Gastrocnemius medialis (tissue), 4 donors: ENCODE measurements at regions not wholly inside any gene's neighbourhood (a gene's known extent, or its start where the extent isn't known, plus 50 kb on each side); places are given as distances from the start of the nearest gene placed in this dataset.

Experiments used
- ATAC-seq, 2 donors: fragments of 150-250 bp; one replicate each; pipeline ENCODE4 v1.9.1; 2016
- DNase-seq, 2 donors: peaks; one replicate each; pipeline ENCODE4 v3.0.0-alpha.2; 2019
- H3K27ac ChIP-seq, 4 donors: fragments of 200-600 bp; sonication (generic); 1 replicate in 1 of 4; 2 replicates in 3 of 4; pipeline ENCODE4 v1.5.1; 2016 to 2018; ENCODE audit warnings: mild to moderate bottlenecking in 2 of 4, moderate library complexity in 1 of 4
- H3K27me3 ChIP-seq, 3 donors: fragments of 200-600 bp; sonication (generic) in 2 of 3; 1 replicate in 1 of 3; 2 replicates in 2 of 3; pipeline versions ENCODE4 v1.5.1 to v1.6.0; 2016 to 2019; ENCODE audit warnings: mild to moderate bottlenecking in 1 of 3, moderate library complexity in 1 of 3
- H3K36me3 ChIP-seq, 2 donors: fragments of 200-600 bp; sonication (generic) in 1 of 2; one replicate each; pipeline ENCODE4 v1.5.1; 2017 to 2018
- H3K4me1 ChIP-seq, 2 donors: fragments of 200-600 bp; sonication (generic) in 1 of 2; one replicate each; pipeline ENCODE4 v1.5.1; 2016 to 2017; ENCODE audit warnings: mild to moderate bottlenecking in 2 of 2
- H3K4me3 ChIP-seq, 4 donors: fragments of 200-600 bp; sonication (generic) in 3 of 4; 1 replicate in 1 of 4; 2 replicates in 3 of 4; pipeline ENCODE4 v1.5.1; 2016 to 2019; ENCODE audit warnings: mild to moderate bottlenecking in 2 of 4
- H3K9me3 ChIP-seq, 3 donors: fragments of 200-600 bp; sonication (generic) in 2 of 3; 1 replicate in 1 of 3; 2 replicates in 2 of 3; pipeline ENCODE4 v1.5.1; 2016 to 2019
- POLR2A ChIP-seq, 2 donors: fragments of 450-650 bp; IDR thresholded peaks; one replicate each; pipeline ENCODE4 v1.6.1; 2017; ENCODE audit warnings: antibody characterized with exemption in 2 of 2, mild to moderate bottlenecking in 2 of 2, moderate library complexity in 2 of 2
- in situ Hi-C, 4 donors: fragments of 200-750 bp; cut with MboI; loops; one replicate each; pipeline versions ENCODE4 v1.15.0 to v1.8.0; 2017; ENCODE audit warnings: low sequenced_read_pairs in 4 of 4
- intact Hi-C: fragments of 100-400 bp; cut with DNase I; formaldehyde crosslinking; loops from one replicate; pipeline ENCODE4 v1.15.1; 2023; ENCODE audit warnings: low total_unique reads
- TF ChIP-seq, protein P1 (sequence below), 5 experiments: fragments of 450-650 bp in 3 of 5; fragments of 200-600 bp in 2 of 5; sonication (generic) in 2 of 5; IDR thresholded peaks in 4 of 5; conservative IDR thresholded peaks in 1 of 5; 1 replicate in 4 of 5; 2 replicates in 1 of 5; pipeline ENCODE4 v1.5.1; 2016 to 2019; ENCODE audit warnings: antibody characterized with exemption in 5 of 5, mild to moderate bottlenecking in 3 of 5, moderate library complexity in 3 of 5

DNA sequence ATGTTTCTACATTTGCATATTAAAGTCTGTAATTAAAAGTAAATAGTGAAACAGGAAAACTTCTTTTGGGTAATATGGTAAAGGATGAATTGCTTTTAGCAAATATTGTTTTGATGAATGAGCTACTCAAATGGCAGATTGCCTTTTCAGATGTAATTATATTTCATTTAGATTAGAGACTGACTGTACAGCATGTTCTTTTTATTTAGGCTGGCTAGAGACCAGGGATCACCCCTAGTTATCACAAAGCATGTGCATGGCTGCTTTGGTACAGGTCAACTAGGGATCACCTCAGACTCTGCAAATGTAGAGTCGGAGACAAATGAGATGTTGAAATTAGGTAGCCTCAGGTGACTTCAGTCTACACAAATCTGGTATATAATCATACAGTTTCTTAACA lies 214.9 kb upstream of the SEMA6A start:
- DNase-seq (no peak), ATAC-seq (peak in 1 of 2 donors; percentile 65)
- H3K27ac ChIP-seq = peak overlapping the region in 2 of 4 donors; percentile 34 to 35
- no peaks in the 10 kb centered on the region for H3K36me3 ChIP-seq
- intact Hi-C loops = no loop called here
- H3K4me3 ChIP-seq = no peak overlapping the region
- H3K27me3 ChIP-seq = no peaks in the 10 kb centered on the region
- no peak for TF ChIP-seq POLR2A (IDR thresholded peaks at IDR 0.05)
- TF ChIP-seq, protein P1, sequence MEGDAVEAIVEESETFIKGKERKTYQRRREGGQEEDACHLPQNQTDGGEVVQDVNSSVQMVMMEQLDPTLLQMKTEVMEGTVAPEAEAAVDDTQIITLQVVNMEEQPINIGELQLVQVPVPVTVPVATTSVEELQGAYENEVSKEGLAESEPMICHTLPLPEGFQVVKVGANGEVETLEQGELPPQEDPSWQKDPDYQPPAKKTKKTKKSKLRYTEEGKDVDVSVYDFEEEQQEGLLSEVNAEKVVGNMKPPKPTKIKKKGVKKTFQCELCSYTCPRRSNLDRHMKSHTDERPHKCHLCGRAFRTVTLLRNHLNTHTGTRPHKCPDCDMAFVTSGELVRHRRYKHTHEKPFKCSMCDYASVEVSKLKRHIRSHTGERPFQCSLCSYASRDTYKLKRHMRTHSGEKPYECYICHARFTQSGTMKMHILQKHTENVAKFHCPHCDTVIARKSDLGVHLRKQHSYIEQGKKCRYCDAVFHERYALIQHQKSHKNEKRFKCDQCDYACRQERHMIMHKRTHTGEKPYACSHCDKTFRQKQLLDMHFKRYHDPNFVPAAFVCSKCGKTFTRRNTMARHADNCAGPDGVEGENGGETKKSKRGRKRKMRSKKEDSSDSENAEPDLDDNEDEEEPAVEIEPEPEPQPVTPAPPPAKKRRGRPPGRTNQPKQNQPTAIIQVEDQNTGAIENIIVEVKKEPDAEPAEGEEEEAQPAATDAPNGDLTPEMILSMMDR (IDR thresholded peaks at IDR 0.05 in 4 of 5, conservative IDR thresholded peaks at IDR 0.05 in 1 of 5) = no peak
- no peaks in the 10 kb centered on the region for H3K9me3 ChIP-seq
- in situ Hi-C loops = no loop called here
- H3K4me1 ChIP-seq = no peaks in the 10 kb centered on the region

DNA sequence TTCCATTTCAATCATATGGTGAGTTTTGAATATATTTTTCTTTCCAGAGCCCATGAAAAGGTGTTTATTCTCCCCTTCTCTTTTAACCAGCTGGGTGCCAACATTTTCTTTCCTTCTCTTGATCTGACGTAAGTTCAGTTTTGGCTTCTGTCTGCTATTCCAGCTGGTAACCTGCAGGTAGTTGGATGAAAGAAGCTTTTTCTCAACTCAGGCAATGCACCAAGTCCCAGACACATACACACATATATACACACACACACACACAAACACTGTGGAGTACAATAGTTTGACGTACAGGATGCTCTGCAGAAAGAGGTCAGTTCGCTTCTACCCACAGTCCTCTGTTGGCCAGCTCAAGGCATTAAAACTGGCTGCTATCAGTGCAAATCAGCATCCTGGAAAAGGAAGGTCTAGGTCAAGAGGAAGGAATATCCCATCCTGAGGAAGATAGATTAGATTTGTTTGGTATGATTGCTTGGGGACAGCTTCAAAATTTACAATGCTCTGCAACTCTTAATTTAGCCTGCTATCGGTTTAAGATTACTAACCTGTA lies 214.3 kb upstream of the SEMA6A start:
- DNase-seq (no peak), ATAC-seq (peak; percentile 58 to 88)
- no peaks in the 10 kb centered on the region for H3K4me1 ChIP-seq
- in situ Hi-C loops = no loop called here
- no peaks in the 10 kb centered on the region for H3K9me3 ChIP-seq
- H3K27ac ChIP-seq = peak overlapping the region in 2 of 4 donors; percentile 20 to 34
- no peaks in the 10 kb centered on the region for H3K36me3 ChIP-seq
- H3K27me3 ChIP-seq = no peaks in the 10 kb centered on the region
- intact Hi-C loops = no loop called here
- TF ChIP-seq POLR2A (IDR thresholded peaks at IDR 0.05) = no peak
- TF ChIP-seq, protein P1 (IDR thresholded peaks at IDR 0.05 in 4 of 5, conservative IDR thresholded peaks at IDR 0.05 in 1 of 5) = no peak
- no peak overlapping the region for H3K4me3 ChIP-seq

DNA sequence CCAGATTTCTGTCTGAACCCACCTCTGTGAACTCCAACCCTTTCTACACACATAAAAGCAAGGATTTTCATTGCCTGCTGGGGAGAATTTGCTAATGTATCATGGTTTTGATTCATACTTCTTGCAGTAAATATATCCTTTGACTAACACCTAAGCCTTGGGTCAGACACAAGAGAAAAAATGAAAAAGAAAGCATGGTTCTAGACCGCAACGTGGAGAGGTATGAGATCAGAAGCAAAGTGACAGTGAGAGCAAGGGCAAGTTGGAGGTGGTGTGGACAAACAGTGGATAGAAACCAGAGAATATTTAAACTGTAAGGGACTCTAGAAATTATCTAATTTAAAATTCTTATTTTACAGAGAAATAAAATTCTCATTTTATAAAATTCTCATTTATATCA lies 212.9 kb upstream of the SEMA6A start:
- in situ Hi-C loops = no loop called here
- DNase-seq = no peak

DNA sequence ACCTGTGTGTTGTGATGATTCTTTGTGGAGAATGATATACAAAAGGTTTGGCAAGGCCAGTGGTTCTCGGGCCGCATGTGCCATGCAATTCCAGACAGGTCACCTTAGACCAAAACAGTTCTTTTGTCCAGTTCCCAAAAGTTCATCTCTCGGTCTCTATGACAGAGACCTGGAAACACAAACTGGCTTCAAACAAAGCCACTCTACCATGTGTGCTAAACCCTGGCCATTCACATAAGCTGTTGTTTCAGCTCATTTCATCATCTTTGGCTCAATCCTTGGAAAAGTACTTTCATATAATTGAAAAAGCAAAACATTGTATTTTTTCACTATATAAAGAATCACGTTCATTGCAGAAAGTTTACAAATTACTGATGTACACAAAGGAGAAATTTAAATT lies 210.5 kb upstream of the SEMA6A start:
- Histone ChIP-seq H3K27me3 (no peaks in the 10 kb centered on the region), H3K27ac (no peak overlapping the region), H3K9me3 (no peaks in the 10 kb centered on the region), H3K4me3 (no peak overlapping the region), H3K4me1 (no peaks in the 10 kb centered on the region), H3K36me3 (no peaks in the 10 kb centered on the region)
- in situ Hi-C loops = no loop called here
- DNase-seq (no peak), ATAC-seq (no peak)
- intact Hi-C loops = no loop called here
- TF ChIP-seq POLR2A (IDR thresholded peaks at IDR 0.05) = no peak
- TF ChIP-seq, protein P1 (IDR thresholded peaks at IDR 0.05 in 4 of 5, conservative IDR thresholded peaks at IDR 0.05 in 1 of 5) = no peak

More for the DNA sequence above, 212.9 kb upstream of the SEMA6A start:
- intact Hi-C loops = no loop called here
- H3K27ac ChIP-seq = no peak overlapping the region
- H3K9me3 ChIP-seq = no peaks in the 10 kb centered on the region
- no peak overlapping the region for H3K4me3 ChIP-seq
- no peaks in the 10 kb centered on the region for H3K4me1 ChIP-seq
- TF ChIP-seq, protein P1 (IDR thresholded peaks at IDR 0.05 in 4 of 5, conservative IDR thresholded peaks at IDR 0.05 in 1 of 5) = no peak
- TF ChIP-seq POLR2A (IDR thresholded peaks at IDR 0.05) = no peak
- H3K27me3 ChIP-seq = no peaks in the 10 kb centered on the region
- ATAC-seq = no peak
- H3K36me3 ChIP-seq = no peaks in the 10 kb centered on the region

DNA sequence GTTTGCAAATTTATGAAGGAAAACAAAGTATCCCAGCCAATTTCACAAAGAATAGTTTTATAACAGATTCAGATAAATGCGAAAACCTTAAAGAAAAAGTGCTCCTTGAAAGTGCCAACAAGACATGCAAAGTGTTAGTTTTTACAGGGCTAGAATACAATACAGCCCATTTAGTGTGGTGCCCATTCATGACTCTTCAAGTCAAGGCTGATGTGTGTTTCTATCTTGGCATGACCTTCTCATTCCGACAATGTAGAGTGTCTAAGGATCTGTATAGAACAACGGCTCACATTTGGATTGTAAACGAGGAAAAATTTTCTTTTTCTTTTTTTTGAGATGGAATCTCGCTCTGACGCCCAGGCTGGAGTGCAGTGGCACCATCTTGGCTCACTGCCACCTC lies 205.2 kb upstream of the SEMA6A start:
- ATAC-seq = no peak
- Histone ChIP-seq H3K9me3 (no peaks in the 10 kb centered on the region), H3K4me3 (no peak overlapping the region), H3K36me3 (no peaks in the 10 kb centered on the region), H3K27me3 (no peaks in the 10 kb centered on the region), H3K4me1 (peaks cover 0 to 4% of the 10 kb centered on the region in 2 donors), H3K27ac (no peak overlapping the region)
- no peak for TF ChIP-seq POLR2A (IDR thresholded peaks at IDR 0.05)
- TF ChIP-seq, protein P1 (IDR thresholded peaks at IDR 0.05 in 4 of 5, conservative IDR thresholded peaks at IDR 0.05 in 1 of 5) = no peak
- intact Hi-C loops (no loop called here), in situ Hi-C loops (no loop called here)
- no peak for DNase-seq
